ENCODE measurements at regions not wholly inside any gene's neighbourhood (a gene's known extent, or its start where the extent isn't known, plus 50 kb on each side); places are given as distances from the start of the nearest gene placed in this dataset.

DNA sequence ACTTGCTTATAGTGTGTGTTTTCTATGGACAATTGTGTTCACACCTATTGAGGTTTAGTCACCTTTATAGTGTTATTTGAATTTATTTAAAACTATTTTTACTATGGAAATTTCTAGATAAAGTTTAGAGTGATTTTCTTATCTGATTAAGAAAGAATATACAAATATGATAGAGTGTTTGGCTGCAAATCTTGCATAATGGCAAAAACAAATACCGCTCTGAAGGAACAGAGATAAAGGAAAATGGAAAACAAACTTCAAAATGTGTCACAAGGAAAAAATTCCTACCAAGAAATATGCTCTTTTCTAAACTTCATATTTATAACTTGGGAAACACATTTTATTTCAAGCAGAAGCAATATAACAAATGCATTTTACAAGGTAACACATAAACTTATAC is 423.1 kb downstream of the TOX3 start:
- TF ChIP-seq GATA2 (IDR thresholded peaks at IDR 0.05; ENCODE audit: low read depth, low read length) (no peak), GATA3 (IDR thresholded peaks at IDR 0.05; ENCODE audit: low read depth, low read length) (no peak)

All from SH-SY5Y (cell line).